Inferior parietal cortex (tissue), 1 donor: ENCODE measurements at regions not wholly inside any gene's neighbourhood (a gene's known extent, or its start where the extent isn't known, plus 50 kb on each side); places are given as distances from the start of the nearest gene placed in this dataset.
A peak's percentile ranks its signal among the peaks of the same experiment; 100 is the strongest.

ENCODE experiments used
- DNase-seq: peaks from one replicate; pipeline ENCODE4 v3.0.0-alpha.2; 2016; ENCODE audit errors: extremely low spot score

GRCh38 chr13:54859827-54860226 lies 1831.2 kb downstream of the OLFM4 start:
- DNase-seq: no peak

DNA sequence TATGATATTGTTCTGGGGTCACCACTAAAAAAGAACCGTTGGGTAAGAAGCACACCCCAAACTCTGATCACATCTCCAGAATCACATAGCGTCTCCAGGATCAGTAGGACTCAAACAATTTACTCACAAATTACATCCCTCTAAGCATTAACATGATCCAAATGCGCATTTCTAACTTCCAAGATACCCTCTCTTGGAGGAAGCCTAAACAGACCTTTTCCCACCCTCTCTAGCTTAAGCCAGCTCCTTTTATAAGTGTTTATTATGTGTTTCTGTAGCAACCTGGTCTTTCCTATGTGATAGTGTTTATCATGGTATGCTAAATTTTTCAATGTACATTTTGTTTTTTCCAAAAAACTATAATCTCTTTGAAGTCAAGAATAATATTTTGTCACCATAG lies 1846.5 kb downstream of the OLFM4 start:
- DNase-seq: no peak

DNA sequence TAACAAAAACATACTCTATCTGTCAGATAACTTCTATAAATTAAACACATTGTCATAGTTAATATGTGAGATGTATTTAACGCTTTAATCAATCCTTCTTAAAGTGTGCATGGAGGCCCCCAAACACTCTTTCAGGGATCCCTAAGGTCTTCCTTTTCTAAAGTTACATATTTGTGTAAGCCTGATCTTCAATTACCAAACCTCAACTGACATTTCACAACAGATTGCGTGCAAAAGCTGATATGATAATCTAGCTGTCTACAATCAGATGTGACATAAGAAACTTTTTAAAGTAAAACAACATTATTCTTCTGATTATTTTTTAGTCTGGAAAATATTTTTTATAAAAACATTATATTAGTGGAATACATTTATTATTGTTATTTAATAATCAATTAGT lies 1850.4 kb downstream of the OLFM4 start:
- DNase-seq: no peak

GRCh38 chr13:54884682-54885081 lies 1856.1 kb downstream of the OLFM4 start:
- DNase-seq: no peak

DNA sequence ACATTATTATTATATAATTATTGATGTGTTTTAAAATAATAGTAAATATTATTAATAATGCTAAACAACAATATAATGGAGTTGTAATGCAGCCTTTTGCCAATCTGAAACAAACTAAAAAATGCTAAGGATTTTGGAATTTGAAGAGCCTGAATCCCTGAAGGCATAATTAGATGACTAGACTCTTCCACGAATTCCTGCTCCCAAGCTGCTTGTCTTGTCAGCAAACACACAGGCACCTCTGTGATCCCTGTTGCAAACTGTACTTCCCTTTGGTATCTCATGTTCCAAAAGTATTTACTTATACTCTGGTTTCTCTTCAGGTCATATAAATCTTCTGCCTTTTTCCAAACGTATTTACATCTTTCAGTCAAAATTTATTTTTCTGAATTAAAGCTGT lies 1862.4 kb downstream of the OLFM4 start:
- no peak for DNase-seq

- no peak for DNase-seq
These were observed 1872.7 kb downstream of the OLFM4 start for GRCh38 chr13:54901316-54901715.

DNA sequence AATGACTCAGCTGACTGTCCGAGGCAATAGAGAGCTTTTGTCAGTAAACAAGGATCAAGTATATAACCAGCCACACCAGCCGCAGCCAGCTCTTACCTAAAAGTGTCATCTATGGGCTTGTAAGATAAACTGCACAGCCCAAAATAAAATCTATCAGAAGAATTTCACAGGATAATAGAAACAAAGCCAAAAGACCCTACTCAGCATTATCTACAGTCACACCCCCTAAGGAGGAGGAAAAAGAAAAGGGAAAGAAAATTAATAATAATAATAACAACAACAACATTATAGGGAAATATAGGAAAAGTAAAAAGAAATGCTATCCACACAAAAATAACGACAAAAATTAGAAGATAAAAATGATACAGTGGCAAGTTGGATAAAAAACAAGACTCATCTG lies 1883.8 kb downstream of the OLFM4 start:
- DNase-seq: no peak

GRCh38 chr13:54913668-54914067 lies 1885.1 kb downstream of the OLFM4 start:
- no peak for DNase-seq

DNA sequence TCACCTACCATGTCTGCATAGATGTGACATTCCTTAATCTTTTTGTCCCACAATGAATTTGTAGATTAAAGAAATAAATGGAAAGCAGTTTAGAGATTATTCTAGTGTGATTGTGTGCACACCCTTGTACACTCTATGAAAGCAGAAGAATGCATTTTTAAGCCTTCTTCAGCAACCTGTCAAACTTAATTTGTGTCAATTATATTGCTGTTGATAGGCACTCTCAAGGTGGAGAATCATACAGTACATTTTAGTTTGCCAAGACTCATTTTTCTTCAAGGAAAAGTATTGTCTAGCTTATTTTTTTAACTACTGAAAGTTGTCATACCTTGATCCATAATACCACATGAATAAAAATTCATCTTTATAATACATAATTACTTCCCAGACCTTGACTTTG lies 1898.9 kb downstream of the OLFM4 start:
- no peak for DNase-seq

DNA sequence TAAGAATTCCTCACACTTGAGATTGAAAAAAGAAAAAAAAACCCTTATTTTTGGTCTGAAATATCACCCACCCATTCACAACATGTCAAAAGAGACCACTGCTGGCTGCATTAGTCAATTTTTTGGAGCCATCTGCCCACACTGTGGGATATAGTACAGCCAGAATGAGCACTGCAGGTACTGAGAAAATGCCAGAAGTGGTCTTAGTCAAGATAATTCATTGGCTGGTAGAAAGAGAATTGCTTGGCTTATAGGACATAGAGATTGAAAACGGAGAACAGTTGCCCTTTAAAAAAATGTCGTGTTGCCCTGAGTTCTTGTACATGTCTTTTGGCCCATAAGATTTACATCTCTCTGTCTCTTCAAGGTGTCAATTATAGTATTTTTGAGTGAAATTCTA lies 1899.5 kb downstream of the OLFM4 start:
- no peak for DNase-seq

DNA sequence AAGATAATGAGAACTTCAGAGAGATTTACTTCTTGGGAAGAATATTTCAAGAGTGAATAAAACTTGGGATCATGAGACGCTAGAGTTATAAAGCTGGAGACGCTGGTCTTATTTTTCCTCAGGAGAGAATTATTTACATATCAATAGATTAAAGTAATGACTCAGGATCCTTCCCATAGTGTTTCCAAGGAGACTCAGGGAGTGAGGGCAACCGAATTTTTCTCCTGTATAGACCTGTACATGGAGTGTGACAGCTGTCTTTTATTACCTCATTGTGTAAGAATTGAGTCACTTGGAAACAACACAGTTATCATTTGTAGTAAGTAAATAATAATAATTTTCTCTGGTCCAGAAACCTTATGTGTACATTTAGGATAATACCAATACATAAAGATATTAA lies 1905.5 kb downstream of the OLFM4 start:
- DNase-seq: no peak

- DNase-seq: no peak
These were observed 1917.4 kb downstream of the OLFM4 start for GRCh38 chr13:54945973-54946372.

GRCh38 chr13:54949735-54950134 lies 1921.1 kb downstream of the OLFM4 start:
- no peak for DNase-seq

GRCh38 chr13:54950546-54950945 lies 1921.9 kb downstream of the OLFM4 start:
- no peak for DNase-seq

- DNase-seq: peak; percentile 49
These were observed 1925.2 kb downstream of the OLFM4 start for GRCh38 chr13:54953786-54954185.

- DNase-seq: no peak
These were observed 1930.2 kb downstream of the OLFM4 start for GRCh38 chr13:54958781-54959180.

DNA sequence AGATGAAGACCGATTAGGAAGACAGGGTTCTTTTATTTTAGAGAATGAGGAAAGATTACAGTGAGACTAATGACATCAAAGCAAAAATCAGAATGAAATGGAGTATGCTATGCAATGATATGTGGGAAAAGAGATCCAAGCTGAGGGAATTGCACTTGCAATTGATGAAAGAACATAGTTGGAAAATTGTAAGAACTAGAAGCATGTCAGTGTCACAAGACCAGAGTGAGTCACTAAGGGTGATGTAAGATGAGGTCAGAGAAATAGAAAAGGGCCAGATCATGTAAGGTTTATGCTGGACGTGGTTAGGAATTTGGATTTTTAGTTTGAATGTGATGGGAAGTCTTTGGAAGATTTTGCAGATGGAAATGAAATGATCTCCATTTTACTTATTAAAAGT lies 1937.3 kb downstream of the OLFM4 start:
- no peak for DNase-seq

- DNase-seq: no peak
These were observed 1944.2 kb downstream of the OLFM4 start for GRCh38 chr13:54972838-54973237.

DNA sequence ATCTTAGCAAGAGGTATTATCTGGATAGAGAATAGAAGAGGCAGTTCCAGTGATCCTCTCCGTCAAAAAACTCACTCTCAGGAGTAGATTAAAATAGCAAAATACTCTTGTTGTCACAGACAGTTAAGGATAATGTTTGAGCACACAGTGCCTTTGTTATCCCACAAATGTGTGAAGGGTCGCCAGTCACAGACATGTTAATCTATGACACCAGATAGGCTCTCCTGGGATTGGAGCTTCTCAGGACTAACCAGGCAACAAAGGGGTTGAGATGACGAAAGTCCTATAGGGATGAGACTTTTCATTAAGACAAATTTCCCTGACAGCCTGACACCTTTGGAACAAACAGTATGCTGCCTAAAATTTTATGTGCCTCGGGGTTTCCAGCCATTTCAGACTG lies 1947.1 kb downstream of the OLFM4 start:
- no peak for DNase-seq

DNA sequence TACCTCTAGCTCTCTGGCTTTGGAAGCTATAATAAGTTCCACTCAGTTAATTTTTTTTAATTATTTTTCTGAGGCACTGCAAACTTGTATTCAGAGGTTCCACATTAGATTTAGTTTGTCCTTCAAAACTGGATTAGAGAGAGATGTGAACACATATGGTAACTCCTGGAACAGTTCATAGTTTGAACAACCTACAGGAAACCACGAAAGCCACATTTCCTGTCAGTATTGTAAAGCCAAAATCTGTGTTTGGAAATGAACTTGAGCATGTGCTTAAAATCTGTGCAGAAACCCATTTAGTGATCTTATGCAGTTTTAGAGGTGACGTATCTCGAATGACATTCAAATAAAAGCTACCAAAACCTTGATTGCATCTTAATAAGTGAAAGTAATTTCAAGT lies 1952.0 kb downstream of the OLFM4 start:
- DNase-seq: no peak

DNA sequence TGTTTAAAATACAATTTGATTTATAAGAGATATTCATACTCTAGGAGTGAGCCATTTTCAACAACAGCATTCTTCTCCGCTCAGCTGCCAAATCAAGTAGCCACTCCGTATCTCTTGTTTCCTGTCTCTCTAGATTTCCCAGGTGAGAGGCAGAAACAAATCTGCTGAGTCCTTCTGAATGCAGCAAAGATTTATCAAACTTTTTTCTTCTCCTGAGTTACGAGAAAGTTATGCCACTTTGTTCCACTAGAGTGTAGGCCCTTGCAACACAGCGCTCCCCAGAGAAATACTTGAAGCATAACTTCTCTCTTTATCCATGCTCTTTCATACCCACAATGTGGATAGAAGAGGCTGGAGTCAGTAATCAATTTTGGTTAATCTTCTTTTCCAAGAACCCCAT lies 1960.8 kb downstream of the OLFM4 start:
- DNase-seq: no peak

DNA sequence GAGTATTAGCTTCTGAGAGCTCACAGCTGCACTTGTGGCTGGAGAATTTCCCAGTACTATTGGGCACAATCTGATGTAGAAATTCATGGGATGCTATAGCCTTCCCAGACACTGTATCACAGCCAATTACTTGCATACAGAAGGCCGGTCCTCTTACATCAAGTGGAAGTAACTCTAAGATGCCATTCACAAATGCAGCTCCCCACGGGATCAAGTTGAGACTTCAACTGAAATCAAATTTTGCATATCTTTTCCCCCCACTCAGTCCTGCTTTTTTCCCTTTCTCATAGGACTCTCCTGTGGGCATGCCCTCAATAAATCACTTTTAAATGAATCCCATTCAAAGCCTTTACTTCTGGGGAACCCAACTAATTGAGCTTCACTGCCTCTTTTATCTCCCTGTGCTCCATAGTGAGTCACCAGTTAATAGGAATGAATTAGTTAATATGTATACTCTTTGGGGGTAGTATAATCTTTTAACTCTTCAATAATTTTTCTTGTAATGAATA lies 1970.8 kb downstream of the OLFM4 start:
- DNase-seq: no peak

GRCh38 chr13:55000043-55000442 lies 1971.4 kb downstream of the OLFM4 start:
- DNase-seq: no peak

DNA sequence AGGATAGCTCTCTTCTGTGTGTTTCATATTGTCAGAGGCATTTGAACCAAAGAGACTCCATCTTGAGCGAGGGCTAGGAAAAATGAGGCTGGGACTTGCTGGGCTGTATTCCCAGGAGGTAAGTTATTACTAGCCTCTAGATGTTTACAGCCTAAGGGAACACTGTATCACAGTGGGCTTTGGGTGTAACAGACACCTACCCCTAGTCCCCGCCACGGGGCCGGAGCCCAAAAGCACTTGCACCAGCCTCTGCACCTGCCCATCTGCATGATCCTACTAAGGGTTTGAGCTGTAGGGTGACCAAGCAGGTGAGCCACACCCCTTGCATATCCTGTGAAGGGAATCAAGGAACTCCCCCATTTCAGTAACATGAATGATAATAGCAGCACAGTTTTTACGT lies 1972.2 kb downstream of the OLFM4 start:
- DNase-seq: no peak

GRCh38 chr13:55001881-55002280 lies 1973.3 kb downstream of the OLFM4 start:
- DNase-seq: no peak
